ENCODE measurements at regions not wholly inside any gene's neighbourhood (a gene's known extent, or its start where the extent isn't known, plus 50 kb on each side); places are given as distances from the start of the nearest gene placed in this dataset.
"Not testable (repeated sequence)": the region's sequence is repeated elsewhere in the genome, so short reads cannot be mapped to it uniquely, and the experiment has no call there.

- DNase-seq (ENCODE audit: low spot score), result no peak
These were observed 315.4 kb upstream of the TBX18 start for GRCh38 chr6:85079761-85080160.

DNA sequence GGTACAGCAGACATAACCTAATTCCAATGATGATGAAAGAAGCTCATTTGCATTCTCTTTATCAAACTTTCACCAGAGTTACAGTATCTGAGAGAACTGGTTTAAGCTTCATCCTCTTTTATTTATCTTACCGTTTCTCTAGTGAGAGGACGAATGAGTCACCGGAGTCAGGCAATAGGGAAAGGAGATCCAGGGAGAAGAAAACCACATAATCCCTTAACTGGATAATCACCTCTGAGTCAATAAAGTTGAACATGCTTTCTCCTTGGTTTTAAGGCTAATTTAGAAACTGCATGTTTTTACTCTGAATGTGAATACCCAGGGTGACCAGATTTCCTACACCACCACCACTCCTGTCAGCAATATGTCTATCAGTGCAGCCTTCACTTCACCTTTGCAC, 313.7 kb upstream of the TBX18 start:
- DNase-seq (ENCODE audit: low spot score), result no peak

DNA sequence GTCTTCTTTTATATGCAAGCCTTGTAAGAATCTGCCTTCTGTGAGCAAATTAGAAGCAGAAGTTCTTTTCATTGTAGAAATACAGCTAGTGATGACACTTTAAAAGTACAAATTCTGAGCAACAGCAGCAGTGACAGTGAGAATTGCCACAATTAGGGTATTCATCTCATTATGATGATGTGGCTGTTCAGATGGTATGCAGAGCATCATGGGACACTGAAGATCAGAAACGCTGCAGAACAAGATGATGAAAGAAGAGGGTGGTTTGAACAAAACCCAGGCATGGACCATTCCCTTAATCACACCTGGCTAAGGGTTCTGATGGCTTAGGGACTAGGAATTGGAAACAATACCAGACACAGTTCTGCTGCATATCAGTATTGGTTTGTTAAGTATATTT, 312.7 kb upstream of the TBX18 start:
- no peak for DNase-seq (ENCODE audit: low spot score)

- DNase-seq (ENCODE audit: low spot score), result not testable (repeated sequence)
These were observed 307.4 kb upstream of the TBX18 start for GRCh38 chr6:85071845-85072244.

DNA sequence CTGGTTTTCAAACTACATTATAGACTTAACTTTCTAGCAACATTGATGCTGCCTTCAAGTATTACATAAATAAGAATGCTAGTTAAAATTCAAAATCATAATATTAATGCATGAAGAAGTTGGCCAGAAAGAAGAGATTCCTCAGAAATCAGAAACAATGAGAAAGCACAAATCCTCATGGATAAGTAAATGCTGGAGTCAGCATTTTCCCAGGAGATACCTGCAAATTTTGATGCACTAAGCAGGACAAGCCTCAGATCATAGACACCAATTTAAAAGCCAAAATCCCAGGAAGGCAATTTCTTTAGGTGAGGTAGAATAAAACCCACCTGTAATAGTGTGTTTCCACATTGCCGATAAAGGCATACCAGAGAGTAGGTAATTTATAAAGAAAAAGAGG, 305.2 kb upstream of the TBX18 start:
- no peak for DNase-seq (ENCODE audit: low spot score)

GRCh38 chr6:85068221-85068620, 303.8 kb upstream of the TBX18 start:
- no peak for DNase-seq (ENCODE audit: low spot score)

GRCh38 chr6:85066266-85066665, 301.9 kb upstream of the TBX18 start:
- no peak for DNase-seq (ENCODE audit: low spot score)

DNA sequence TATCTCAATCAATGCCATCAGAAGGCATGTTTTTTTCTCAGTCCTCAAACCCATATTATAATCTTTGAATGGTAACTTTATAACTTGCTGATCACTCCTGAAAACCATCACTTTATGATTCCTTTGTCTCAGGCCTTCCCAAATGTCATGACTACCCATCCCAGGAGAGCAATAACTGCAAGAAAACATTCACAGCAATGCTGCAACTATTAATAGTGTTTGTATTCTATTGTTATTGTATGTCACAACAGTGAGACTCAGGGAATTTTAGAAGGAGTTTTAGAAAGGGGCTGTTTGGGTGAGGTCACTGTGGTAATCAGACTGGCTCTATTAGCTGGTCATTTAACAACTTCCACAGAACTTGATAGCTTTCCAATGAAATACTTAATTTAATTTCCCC, 301.4 kb upstream of the TBX18 start:
- no peak for DNase-seq (ENCODE audit: low spot score)

DNA sequence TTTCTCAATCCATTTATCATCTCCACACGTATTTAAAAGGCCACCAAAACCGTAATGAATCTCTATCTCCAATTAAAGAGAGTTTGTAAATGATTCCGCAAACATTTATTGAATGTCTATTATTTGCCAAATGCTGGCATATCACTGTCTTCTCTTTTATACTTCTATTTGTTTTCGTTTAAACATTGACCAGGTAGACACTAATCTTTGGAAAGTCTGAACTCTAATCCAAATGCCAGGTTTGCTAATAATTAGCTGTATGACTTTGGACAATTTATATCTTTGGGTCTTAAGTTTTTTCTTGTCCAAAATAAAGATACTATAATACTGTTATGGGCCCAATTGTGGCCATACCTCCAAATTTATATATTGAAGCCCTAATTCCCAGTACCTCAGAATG, 299.2 kb upstream of the TBX18 start:
- DNase-seq (ENCODE audit: low spot score), result no peak

- DNase-seq (ENCODE audit: low spot score), result no peak
These were observed 298.5 kb upstream of the TBX18 start for GRCh38 chr6:85062884-85063283.

GRCh38 chr6:85058806-85059205, 294.4 kb upstream of the TBX18 start:
- DNase-seq (ENCODE audit: low spot score), result no peak

DNA sequence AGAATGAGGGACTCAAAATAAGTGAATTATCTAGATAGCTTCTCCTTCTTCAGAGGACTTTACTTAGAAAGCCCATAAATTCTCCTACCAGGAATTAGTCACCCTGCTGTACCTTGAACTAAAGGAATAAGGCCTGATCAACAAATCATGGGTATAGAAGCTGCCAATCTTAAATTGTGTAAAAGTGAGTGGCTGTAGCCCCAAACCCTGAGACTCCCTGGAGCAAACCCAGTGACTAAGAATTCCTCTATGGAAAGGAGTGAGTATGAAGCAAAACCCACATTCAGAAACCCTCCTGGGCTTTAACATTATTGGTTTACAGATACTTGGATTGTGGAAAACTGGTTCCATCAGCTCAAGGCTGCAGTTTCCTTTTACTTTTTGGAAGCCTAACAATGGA, 285.8 kb upstream of the TBX18 start:
- no peak for DNase-seq (ENCODE audit: low spot score)

DNA sequence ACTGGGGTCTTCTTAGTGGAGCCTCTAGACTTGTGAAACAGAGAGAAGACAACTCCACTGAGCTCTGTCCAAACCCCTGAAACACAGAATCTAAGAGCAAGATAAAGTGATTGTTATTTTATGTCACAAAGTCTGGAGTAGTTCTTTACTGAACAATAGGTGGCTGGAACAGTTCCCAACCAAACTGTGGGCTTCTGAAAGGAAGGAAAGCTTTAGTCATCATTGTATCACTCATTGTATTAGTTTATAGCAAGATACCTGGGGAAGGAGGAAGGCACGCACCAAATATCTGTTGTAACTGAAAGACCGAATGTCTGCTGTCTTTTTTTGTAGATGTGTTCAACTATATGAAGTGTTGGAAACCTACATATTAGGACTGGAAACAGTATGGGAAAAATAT, 284.9 kb upstream of the TBX18 start:
- DNase-seq (ENCODE audit: low spot score), result no peak

GRCh38 chr6:85047818-85048217, 283.4 kb upstream of the TBX18 start:
- DNase-seq (ENCODE audit: low spot score), result no peak

DNA sequence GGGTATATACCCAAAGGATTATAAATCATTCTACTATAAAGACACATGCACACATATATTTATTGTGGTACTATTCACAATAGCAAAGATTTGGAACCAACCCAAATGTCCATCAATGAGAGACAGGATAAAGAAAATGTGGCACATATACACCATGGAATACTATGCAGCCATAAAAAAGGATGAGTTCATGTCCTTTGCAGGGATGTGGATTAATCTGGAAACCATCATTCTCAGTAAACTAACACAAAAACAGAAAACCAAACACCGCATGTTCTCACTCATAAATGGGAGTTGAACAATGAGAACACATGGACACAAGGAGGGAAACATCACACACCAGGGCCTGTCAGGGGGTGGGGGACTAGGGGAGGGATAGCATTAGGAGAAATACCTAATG, 281.4 kb upstream of the TBX18 start:
- not testable (repeated sequence) for DNase-seq (ENCODE audit: low spot score)

DNA sequence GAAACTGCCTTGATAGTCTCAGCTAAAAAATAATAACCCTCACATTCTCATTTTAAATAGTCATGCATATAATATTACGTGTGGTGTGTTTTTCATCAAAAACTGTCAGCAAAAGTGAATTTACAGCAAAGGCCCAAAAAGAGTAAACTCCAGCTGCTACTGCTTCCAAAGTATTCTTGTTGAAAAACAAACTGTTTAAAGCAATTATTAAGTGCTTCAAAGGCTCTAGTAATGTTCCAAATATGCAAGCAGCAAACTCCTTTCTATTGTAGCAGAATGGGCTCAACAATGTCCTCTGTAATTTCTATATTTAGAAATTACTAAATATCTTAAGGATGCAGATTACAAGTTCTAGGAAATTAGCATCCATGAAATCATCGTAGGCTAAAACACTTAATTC, 280.0 kb upstream of the TBX18 start:
- no peak for DNase-seq (ENCODE audit: low spot score)

DNA sequence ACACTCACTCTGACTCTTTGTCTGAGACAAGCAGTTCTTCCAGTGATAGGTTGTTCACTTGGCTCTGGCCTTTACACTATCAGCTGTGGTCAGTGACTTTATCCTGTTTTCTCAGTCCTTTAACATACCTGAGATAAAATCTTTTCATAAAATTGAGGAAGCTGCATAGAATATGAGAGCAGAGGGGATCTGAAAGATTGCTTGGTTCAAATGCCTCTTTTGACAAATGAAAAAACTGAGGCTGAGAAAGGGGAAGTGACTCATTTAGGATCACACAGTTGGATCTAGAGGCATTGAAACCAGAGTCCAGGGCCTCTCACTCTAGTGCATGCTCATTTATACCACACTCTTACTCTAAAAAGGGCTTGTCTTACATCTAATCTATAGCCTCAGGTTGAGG, 277.0 kb upstream of the TBX18 start:
- DNase-seq (ENCODE audit: low spot score), result no peak

DNA sequence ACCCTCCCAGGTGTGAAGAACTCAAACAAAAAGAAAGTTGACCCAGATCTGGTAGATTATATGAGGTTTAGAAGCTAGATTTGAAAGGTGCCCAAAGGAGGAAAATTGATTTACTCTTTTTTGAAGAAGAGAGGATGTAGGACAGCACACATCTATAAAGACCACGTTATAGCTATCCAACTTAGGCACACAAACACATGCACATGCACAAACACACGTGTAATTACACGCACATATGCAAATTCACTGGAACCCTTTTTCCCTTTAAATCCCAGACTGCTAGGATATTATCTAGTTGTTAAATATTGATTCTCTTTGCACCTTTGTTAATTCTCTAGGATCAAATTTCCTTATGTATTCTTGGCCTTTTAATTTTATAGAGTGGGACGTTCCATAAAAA, 272.8 kb upstream of the TBX18 start:
- no peak for DNase-seq (ENCODE audit: low spot score)

GRCh38 chr6:85035766-85036165, 271.4 kb upstream of the TBX18 start:
- no peak for DNase-seq (ENCODE audit: low spot score)

GRCh38 chr6:85033547-85033946, 269.1 kb upstream of the TBX18 start:
- DNase-seq (ENCODE audit: low spot score), result no peak

DNA sequence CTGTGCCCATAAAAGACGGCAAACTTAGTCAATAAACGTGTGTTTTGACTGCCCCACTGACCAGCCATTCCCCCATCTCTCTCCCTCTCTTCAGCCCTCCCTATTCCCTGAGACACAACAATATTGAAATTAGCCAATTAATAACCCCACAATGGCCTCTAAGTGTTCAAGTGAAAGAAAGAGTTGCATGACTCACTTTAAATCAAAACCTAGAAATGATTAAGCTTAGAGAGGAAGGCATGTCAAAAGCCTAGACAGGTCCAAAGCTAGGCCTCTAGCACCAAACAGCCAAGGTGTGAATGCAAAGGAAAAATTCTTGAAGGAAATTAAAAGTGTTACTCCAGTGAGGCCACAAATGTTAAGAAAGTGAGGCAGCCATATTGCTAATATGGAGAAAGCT, 261.6 kb upstream of the TBX18 start:
- DNase-seq (ENCODE audit: low spot score), result no peak

DNA sequence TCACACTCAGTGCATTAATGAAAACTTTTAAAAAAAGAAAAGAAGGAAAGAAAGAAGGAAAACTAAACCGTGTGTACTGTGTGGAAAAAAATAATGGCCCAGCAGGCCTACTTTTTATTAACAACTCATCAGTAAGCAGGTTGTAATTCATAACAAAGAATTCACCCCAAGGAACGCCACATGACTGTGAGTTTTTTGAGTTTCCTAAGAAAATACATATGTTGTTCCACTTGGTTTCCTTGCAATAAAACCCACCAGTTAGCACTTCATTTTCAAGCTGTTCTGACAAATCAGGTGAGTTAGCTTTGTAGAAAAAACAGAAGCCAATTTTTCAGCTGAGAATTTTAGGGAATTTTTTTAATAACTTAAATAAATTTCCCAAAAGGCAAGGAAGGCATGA, 259.3 kb upstream of the TBX18 start:
- DNase-seq (ENCODE audit: low spot score), result no peak

DNA sequence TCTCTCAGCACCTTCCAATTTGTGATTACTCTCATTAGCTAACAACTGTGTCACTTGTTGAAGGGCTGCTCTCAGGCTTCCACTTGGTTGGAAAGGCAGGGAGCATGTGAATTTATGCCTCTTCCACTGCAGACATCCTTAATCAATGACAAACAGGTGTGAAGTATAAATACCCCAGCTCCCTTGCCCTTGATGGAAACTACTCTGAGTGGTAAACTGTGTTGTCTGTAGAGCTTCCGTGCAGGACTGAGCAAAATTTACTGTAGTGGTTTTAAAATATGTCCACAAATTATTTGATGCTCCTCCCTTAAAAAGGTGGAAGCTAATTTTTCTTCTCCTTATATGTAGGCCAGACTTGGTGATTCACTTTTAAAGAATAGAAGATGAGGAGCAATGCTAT, 253.0 kb upstream of the TBX18 start:
- DNase-seq (ENCODE audit: low spot score), result no peak

DNA sequence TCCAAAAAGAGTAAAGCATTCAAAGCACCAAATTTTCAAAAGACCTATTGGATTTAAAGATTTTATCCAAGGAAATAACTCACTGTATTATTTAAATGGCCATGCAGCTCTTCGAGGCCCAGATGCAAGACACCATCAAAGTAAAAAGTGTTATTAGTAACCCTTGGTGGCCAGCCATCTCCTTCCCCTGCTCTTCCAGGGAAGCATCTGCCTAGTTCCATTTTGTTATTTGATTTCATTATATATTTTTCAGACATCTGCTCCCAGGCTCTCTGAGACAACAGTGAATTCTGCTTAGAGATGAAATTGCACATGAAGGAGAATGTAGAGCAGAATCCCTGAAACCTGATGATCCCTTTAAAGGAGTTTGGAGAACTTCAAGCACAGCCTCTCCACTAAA, 252.3 kb upstream of the TBX18 start:
- DNase-seq (ENCODE audit: low spot score), result no peak

GRCh38 chr6:85015396-85015990, 251.1 kb upstream of the TBX18 start:
- DNase-seq (ENCODE audit: low spot score), result no peak

All from CD4-positive, alpha-beta T cell treated with Interleukin-6 at 100 ng/mL for 8 hours (primary cell).